ENCODE measurements at regions not wholly inside any gene's neighbourhood (a gene's known extent, or its start where the extent isn't known, plus 50 kb on each side); places are given as distances from the start of the nearest gene placed in this dataset.

- ChIA-PET POLR2A (no interaction called here), CTCF (interaction anchor here (0.6 to 1.1 kb wide), 2 partner anchors 91 to 155 kb away, joined by 3 read pairs; no protein-coding TSS in a partner anchor)
- Histone ChIP-seq H3K4me3 (ENCODE audit: low read depth in 2 of 2, low read length in 1 of 2) (no peak overlapping the region), H3K27ac (ENCODE audit: low read depth in 2 of 2, low read length in 1 of 2) (no peak overlapping the region), H3F3A (replicated peaks; ENCODE audit: insufficient read depth) (no peaks in the 10 kb centered on the region), H3K4me2 (no peak overlapping the region), H3K36me3 (replicated peaks in 1 of 2; ENCODE audit: control insufficient read depth in 1 of 2, insufficient read depth in 2 of 2, low read length in 1 of 2) (no peaks in the 10 kb centered on the region), H3K4me1 (ENCODE audit: control insufficient read depth in 1 of 2, insufficient read depth in 2 of 2, low read depth in 1 of 2, low read length in 1 of 2) (peaks cover 0 to 5% of the 10 kb centered on the region in 2 experiments; a peak in 1 of 4 replicates), H4K20me1 (ENCODE audit: insufficient read depth) (no peaks in the 10 kb centered on the region), H2AFZ (ENCODE audit: low read depth) (no peak overlapping the region), H3K9ac (no peak overlapping the region), H3K27me3 (ENCODE audit: insufficient read depth) (no peaks in the 10 kb centered on the region), H3K9me3 (no peaks in the 10 kb centered on the region), H3K79me2 (ENCODE audit: insufficient read depth) (no peaks in the 10 kb centered on the region), H3K9me2 (no peaks in the 10 kb centered on the region)
- no peak for DNase-seq
- TF ChIP-seq RXRA (IDR thresholded peaks at IDR 0.05; ENCODE audit: borderline replicate concordance, low read depth), result no peak
- TF ChIP-seq FOXM1 (IDR thresholded peaks at IDR 0.05; ENCODE audit: low read depth), result no peak
Observed at GRCh38 chr3:159649951-159650350, 338.7 kb upstream of the IL12A start.

- WGBS (ENCODE audit: low lambda C conversion rate), result 41% methylated on average over 2 of the region's 2 CpGs
- Histone ChIP-seq H3F3A (replicated peaks; ENCODE audit: insufficient read depth) (no peaks in the 10 kb centered on the region), H3K4me3 (ENCODE audit: low read depth in 2 of 2, low read length in 1 of 2) (no peak overlapping the region), H3K9me3 (no peaks in the 10 kb centered on the region), H3K4me1 (ENCODE audit: control insufficient read depth in 1 of 2, insufficient read depth in 2 of 2, low read depth in 1 of 2, low read length in 1 of 2) (peaks cover 0 to 5% of the 10 kb centered on the region in 2 experiments; a peak in 1 of 4 replicates), H3K9ac (no peak overlapping the region), H3K36me3 (replicated peaks in 1 of 2; ENCODE audit: control insufficient read depth in 1 of 2, insufficient read depth in 2 of 2, low read length in 1 of 2) (no peaks in the 10 kb centered on the region), H2AFZ (ENCODE audit: low read depth) (no peak overlapping the region), H3K27me3 (ENCODE audit: insufficient read depth) (no peaks in the 10 kb centered on the region), H3K79me2 (ENCODE audit: insufficient read depth) (no peaks in the 10 kb centered on the region), H3K4me2 (no peak overlapping the region), H3K27ac (ENCODE audit: low read depth in 2 of 2, low read length in 1 of 2) (no peak overlapping the region), H3K9me2 (no peaks in the 10 kb centered on the region), H4K20me1 (ENCODE audit: insufficient read depth) (no peaks in the 10 kb centered on the region)
- no peak for TF ChIP-seq SIN3A (IDR thresholded peaks at IDR 0.05; ENCODE audit: borderline replicate concordance, low read depth, low read length)
- no peak for DNase-seq
- ChIA-PET CTCF (interaction anchor here (1.1 kb wide), 1 partner anchor 154 kb away, joined by 3 read pairs; no protein-coding TSS in a partner anchor), POLR2A (no interaction called here)
Observed at GRCh38 chr3:159650726-159651125, 337.9 kb upstream of the IL12A start.

GRCh38 chr3:159652452-159652851 is 336.2 kb upstream of the IL12A start:
- Histone ChIP-seq H3K9me2 (no peaks in the 10 kb centered on the region), H2AFZ (ENCODE audit: low read depth) (no peak overlapping the region), H3K9ac (no peak overlapping the region), H3K9me3 (no peaks in the 10 kb centered on the region), H3K4me1 (ENCODE audit: control insufficient read depth in 1 of 2, insufficient read depth in 2 of 2, low read depth in 1 of 2, low read length in 1 of 2) (peaks cover 0 to 8% of the 10 kb centered on the region in 2 experiments; a peak in 1 of 4 replicates), H3K27ac (ENCODE audit: low read depth in 2 of 2, low read length in 1 of 2) (no peak overlapping the region), H3K4me3 (ENCODE audit: low read depth in 2 of 2, low read length in 1 of 2) (no peak overlapping the region), H4K20me1 (ENCODE audit: insufficient read depth) (no peaks in the 10 kb centered on the region), H3K79me2 (ENCODE audit: insufficient read depth) (no peaks in the 10 kb centered on the region), H3K4me2 (no peak overlapping the region), H3K27me3 (ENCODE audit: insufficient read depth) (no peaks in the 10 kb centered on the region), H3F3A (replicated peaks; ENCODE audit: insufficient read depth) (no peaks in the 10 kb centered on the region), H3K36me3 (replicated peaks in 1 of 2; ENCODE audit: control insufficient read depth in 1 of 2, insufficient read depth in 2 of 2, low read length in 1 of 2) (no peaks in the 10 kb centered on the region)
- 73% methylated on average over 2 of the region's 2 CpGs for WGBS (ENCODE audit: low lambda C conversion rate)
- ChIA-PET POLR2A (no interaction called here), CTCF (interaction anchor here (1.1 kb wide), 1 partner anchor 21 kb away, joined by 3 read pairs; no protein-coding TSS in a partner anchor)
- TF ChIP-seq, protein P1, sequence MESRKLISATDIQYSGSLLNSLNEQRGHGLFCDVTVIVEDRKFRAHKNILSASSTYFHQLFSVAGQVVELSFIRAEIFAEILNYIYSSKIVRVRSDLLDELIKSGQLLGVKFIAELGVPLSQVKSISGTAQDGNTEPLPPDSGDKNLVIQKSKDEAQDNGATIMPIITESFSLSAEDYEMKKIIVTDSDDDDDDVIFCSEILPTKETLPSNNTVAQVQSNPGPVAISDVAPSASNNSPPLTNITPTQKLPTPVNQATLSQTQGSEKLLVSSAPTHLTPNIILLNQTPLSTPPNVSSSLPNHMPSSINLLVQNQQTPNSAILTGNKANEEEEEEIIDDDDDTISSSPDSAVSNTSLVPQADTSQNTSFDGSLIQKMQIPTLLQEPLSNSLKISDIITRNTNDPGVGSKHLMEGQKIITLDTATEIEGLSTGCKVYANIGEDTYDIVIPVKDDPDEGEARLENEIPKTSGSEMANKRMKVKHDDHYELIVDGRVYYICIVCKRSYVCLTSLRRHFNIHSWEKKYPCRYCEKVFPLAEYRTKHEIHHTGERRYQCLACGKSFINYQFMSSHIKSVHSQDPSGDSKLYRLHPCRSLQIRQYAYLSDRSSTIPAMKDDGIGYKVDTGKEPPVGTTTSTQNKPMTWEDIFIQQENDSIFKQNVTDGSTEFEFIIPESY (IDR thresholded peaks at IDR 0.05; ENCODE audit: borderline replicate concordance, low read depth), result no peak
- TF ChIP-seq TCF12 (IDR thresholded peaks at IDR 0.05) (no peak), FOXJ3 (CRISPR knock-in tag; IDR thresholded peaks at IDR 0.05) (no peak), TEAD4 (IDR thresholded peaks at IDR 0.05; ENCODE audit: borderline replicate concordance, insufficient read depth) (no peak), PBX3 (IDR thresholded peaks at IDR 0.05) (no peak), GATA2 (CRISPR knock-in tag; IDR thresholded peaks at IDR 0.05) (no peak), GABPA (IDR thresholded peaks at IDR 0.05; ENCODE audit: low read depth) (no peak)
- no peak for DNase-seq
